ENCODE measurements at regions not wholly inside any gene's neighbourhood (a gene's known extent, or its start where the extent isn't known, plus 50 kb on each side); places are given as distances from the start of the nearest gene placed in this dataset.
"Not testable (repeated sequence)": the region's sequence is repeated elsewhere in the genome, so short reads cannot be mapped to it uniquely, and the experiment has no call there.

- H3K27ac Mint-ChIP-seq: peak overlapping the region in 2 of 6 donors; percentile 24 to 45
- no peaks in the 10 kb centered on the region for H3K36me3 Mint-ChIP-seq
- no peaks in the 10 kb centered on the region for H3K9me3 Mint-ChIP-seq
- peak overlapping the region; percentile 81 to 89 (median 82) for H3K4me3 Mint-ChIP-seq
- peaks cover 15 to 18% of the 10 kb centered on the region in 2 donors for H3K4me1 Mint-ChIP-seq
- peaks cover 5 to 13% (median 6%) of the 10 kb centered on the region in 3 donors for H3K27me3 Mint-ChIP-seq (ENCODE audit: low read depth in 3 of 3)
- no peak for DNase-seq
These were observed 107.4 kb upstream of the LARP1 start for GRCh38 chr5:154647761-154648145.

GRCh38 chr5:154647114-154647760 lies 107.9 kb upstream of the LARP1 start:
- no peaks in the 10 kb centered on the region for H3K9me3 Mint-ChIP-seq
- H3K4me1 Mint-ChIP-seq: peaks cover 15 to 18% of the 10 kb centered on the region in 2 donors
- peak overlapping the region in 3 of 6 donors; percentile 28 to 74 (median 48) for H3K27ac Mint-ChIP-seq
- peaks cover 5 to 13% (median 6%) of the 10 kb centered on the region in 3 donors for H3K27me3 Mint-ChIP-seq (ENCODE audit: low read depth in 3 of 3)
- no peaks in the 10 kb centered on the region for H3K36me3 Mint-ChIP-seq
- DNase-seq: peak; percentile 20 to 30 (median 22)
- H3K4me3 Mint-ChIP-seq: peak overlapping the region; percentile 81 to 89 (median 82)

- peak overlapping the region; percentile 81 to 89 (median 82) for H3K4me3 Mint-ChIP-seq
- H3K27me3 Mint-ChIP-seq (ENCODE audit: low read depth in 3 of 3): peaks cover 5 to 13% (median 6%) of the 10 kb centered on the region in 3 donors
- peak overlapping the region in 2 of 6 donors; percentile 28 to 32 for H3K27ac Mint-ChIP-seq
These were observed 108.4 kb upstream of the LARP1 start for GRCh38 chr5:154646745-154647113.

GRCh38 chr5:154644745-154645411 lies 110.3 kb upstream of the LARP1 start:
- H3K4me3 Mint-ChIP-seq: no peak overlapping the region
- H3K9me3 Mint-ChIP-seq: no peaks in the 10 kb centered on the region
- H3K27ac Mint-ChIP-seq: no peak overlapping the region
- peaks cover 15 to 18% of the 10 kb centered on the region in 2 donors for H3K4me1 Mint-ChIP-seq
- no peaks in the 10 kb centered on the region for H3K36me3 Mint-ChIP-seq
- H3K27me3 Mint-ChIP-seq (ENCODE audit: low read depth in 3 of 3): peaks cover 5 to 13% (median 6%) of the 10 kb centered on the region in 3 donors
- DNase-seq: no peak

More at GRCh38 chr5:154646745-154647113, 108.4 kb upstream of the LARP1 start:
- peaks cover 15 to 18% of the 10 kb centered on the region in 2 donors for H3K4me1 Mint-ChIP-seq
- no peaks in the 10 kb centered on the region for H3K36me3 Mint-ChIP-seq
- DNase-seq: peak in 1 of 3 donors; percentile 2
- H3K9me3 Mint-ChIP-seq: no peaks in the 10 kb centered on the region

GRCh38 chr5:154642499-154643245 lies 112.5 kb upstream of the LARP1 start:
- H3K27me3 Mint-ChIP-seq (ENCODE audit: low read depth in 3 of 3): peaks cover 3 to 9% (median 5%) of the 10 kb centered on the region in 3 donors
- H3K27ac Mint-ChIP-seq: no peak overlapping the region
- H3K4me1 Mint-ChIP-seq: peaks cover 12 to 13% of the 10 kb centered on the region in 2 donors
- H3K4me3 Mint-ChIP-seq: no peak overlapping the region
- no peaks in the 10 kb centered on the region for H3K9me3 Mint-ChIP-seq
- no peak for DNase-seq
- no peaks in the 10 kb centered on the region for H3K36me3 Mint-ChIP-seq

- H3K36me3 Mint-ChIP-seq; H3K27ac Mint-ChIP-seq; H3K27me3 Mint-ChIP-seq (ENCODE audit: low read depth in 3 of 3); H3K9me3 Mint-ChIP-seq; H3K4me1 Mint-ChIP-seq; H3K4me3 Mint-ChIP-seq: not testable (repeated sequence)
- DNase-seq: peak in 1 of 3 donors; percentile 5
These were observed 114.9 kb upstream of the LARP1 start for GRCh38 chr5:154640213-154640831.

- H3K27me3 Mint-ChIP-seq (ENCODE audit: low read depth in 3 of 3); H3K4me1 Mint-ChIP-seq; DNase-seq; H3K9me3 Mint-ChIP-seq; H3K4me3 Mint-ChIP-seq; H3K36me3 Mint-ChIP-seq; H3K27ac Mint-ChIP-seq: not testable (repeated sequence)
These were observed 118.4 kb upstream of the LARP1 start for GRCh38 chr5:154636786-154637185.

GRCh38 chr5:154636271-154636670 lies 118.9 kb upstream of the LARP1 start:
- DNase-seq; H3K36me3 Mint-ChIP-seq; H3K27me3 Mint-ChIP-seq (ENCODE audit: low read depth in 3 of 3); H3K9me3 Mint-ChIP-seq; H3K4me3 Mint-ChIP-seq; H3K4me1 Mint-ChIP-seq; H3K27ac Mint-ChIP-seq: not testable (repeated sequence)

GRCh38 chr5:154633744-154634143 lies 121.4 kb upstream of the LARP1 start:
- not testable (repeated sequence) for H3K9me3 Mint-ChIP-seq; H3K27me3 Mint-ChIP-seq (ENCODE audit: low read depth in 3 of 3); H3K4me1 Mint-ChIP-seq; DNase-seq; H3K36me3 Mint-ChIP-seq; H3K27ac Mint-ChIP-seq; H3K4me3 Mint-ChIP-seq

GRCh38 chr5:154631141-154631540 lies 124.0 kb upstream of the LARP1 start:
- Mint-ChIP-seq H3K36me3 (no peaks in the 10 kb centered on the region), H3K4me1 (no peaks in the 10 kb centered on the region), H3K27ac (no peak overlapping the region)

GRCh38 chr5:154630410-154630809 lies 124.8 kb upstream of the LARP1 start:
- DNase-seq: no peak
- no peaks in the 10 kb centered on the region for H3K4me1 Mint-ChIP-seq
- no peak overlapping the region for H3K4me3 Mint-ChIP-seq
- H3K27me3 Mint-ChIP-seq (ENCODE audit: low read depth in 3 of 3): peaks cover 0 to 2% (median 0%) of the 10 kb centered on the region in 3 donors
- no peaks in the 10 kb centered on the region for H3K9me3 Mint-ChIP-seq
- H3K36me3 Mint-ChIP-seq: no peaks in the 10 kb centered on the region
- no peak overlapping the region for H3K27ac Mint-ChIP-seq

More at GRCh38 chr5:154631141-154631540, 124.0 kb upstream of the LARP1 start:
- Mint-ChIP-seq H3K4me3 (no peak overlapping the region), H3K27me3 (ENCODE audit: low read depth in 3 of 3) (peaks cover 0 to 2% (median 0%) of the 10 kb centered on the region in 3 donors), H3K9me3 (no peaks in the 10 kb centered on the region)
- DNase-seq: no peak

GRCh38 chr5:154628685-154629084 lies 126.5 kb upstream of the LARP1 start:
- no peak overlapping the region for H3K4me3 Mint-ChIP-seq
- no peak overlapping the region for H3K27ac Mint-ChIP-seq
- no peaks in the 10 kb centered on the region for H3K9me3 Mint-ChIP-seq
- no peaks in the 10 kb centered on the region for H3K36me3 Mint-ChIP-seq
- H3K27me3 Mint-ChIP-seq (ENCODE audit: low read depth in 3 of 3): peaks cover 0 to 2% (median 0%) of the 10 kb centered on the region in 3 donors
- no peaks in the 10 kb centered on the region for H3K4me1 Mint-ChIP-seq
- no peak for DNase-seq

GRCh38 chr5:154627698-154628678 lies 127.2 kb upstream of the LARP1 start:
- no peak overlapping the region for H3K4me3 Mint-ChIP-seq
- no peak overlapping the region for H3K27ac Mint-ChIP-seq
- DNase-seq: no peak
- peaks cover 0 to 2% (median 0%) of the 10 kb centered on the region in 6 donors for H3K9me3 Mint-ChIP-seq
- no peaks in the 10 kb centered on the region for H3K4me1 Mint-ChIP-seq
- no peaks in the 10 kb centered on the region for H3K36me3 Mint-ChIP-seq
- H3K27me3 Mint-ChIP-seq (ENCODE audit: low read depth in 3 of 3): no peaks in the 10 kb centered on the region
